Suprapubic skin (tissue), 3 donors: ENCODE measurements at regions not wholly inside any gene's neighbourhood (a gene's known extent, or its start where the extent isn't known, plus 50 kb on each side); places are given as distances from the start of the nearest gene placed in this dataset.

Experiments
- POLR2A ChIP-seq, 2 donors: fragments of 450-650 bp; IDR thresholded peaks; one replicate each; pipeline ENCODE4 v1.6.1; 2017; ENCODE audit warnings: antibody characterized with exemption in 2 of 2, mild to moderate bottlenecking in 2 of 2, moderate library complexity in 2 of 2
- TF ChIP-seq, protein P1 (sequence below), 2 donors: fragments of 200-600 bp in 1 of 2; fragments of 450-650 bp in 1 of 2; sonication (generic) in 1 of 2; IDR thresholded peaks; one replicate each; pipeline ENCODE4 v1.5.1; 2016 to 2019; ENCODE audit warnings: antibody characterized with exemption in 2 of 2, mild to moderate bottlenecking in 1 of 2, moderate library complexity in 1 of 2

GRCh38 chr18:78796693-78797455, 182.7 kb upstream of the SALL3 start:
- TF ChIP-seq, protein P1, sequence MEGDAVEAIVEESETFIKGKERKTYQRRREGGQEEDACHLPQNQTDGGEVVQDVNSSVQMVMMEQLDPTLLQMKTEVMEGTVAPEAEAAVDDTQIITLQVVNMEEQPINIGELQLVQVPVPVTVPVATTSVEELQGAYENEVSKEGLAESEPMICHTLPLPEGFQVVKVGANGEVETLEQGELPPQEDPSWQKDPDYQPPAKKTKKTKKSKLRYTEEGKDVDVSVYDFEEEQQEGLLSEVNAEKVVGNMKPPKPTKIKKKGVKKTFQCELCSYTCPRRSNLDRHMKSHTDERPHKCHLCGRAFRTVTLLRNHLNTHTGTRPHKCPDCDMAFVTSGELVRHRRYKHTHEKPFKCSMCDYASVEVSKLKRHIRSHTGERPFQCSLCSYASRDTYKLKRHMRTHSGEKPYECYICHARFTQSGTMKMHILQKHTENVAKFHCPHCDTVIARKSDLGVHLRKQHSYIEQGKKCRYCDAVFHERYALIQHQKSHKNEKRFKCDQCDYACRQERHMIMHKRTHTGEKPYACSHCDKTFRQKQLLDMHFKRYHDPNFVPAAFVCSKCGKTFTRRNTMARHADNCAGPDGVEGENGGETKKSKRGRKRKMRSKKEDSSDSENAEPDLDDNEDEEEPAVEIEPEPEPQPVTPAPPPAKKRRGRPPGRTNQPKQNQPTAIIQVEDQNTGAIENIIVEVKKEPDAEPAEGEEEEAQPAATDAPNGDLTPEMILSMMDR (IDR thresholded peaks at IDR 0.05), result no peak
- no peak for TF ChIP-seq POLR2A (IDR thresholded peaks at IDR 0.05)
